ENCODE measurements at regions not wholly inside any gene's neighbourhood (a gene's known extent, or its start where the extent isn't known, plus 50 kb on each side); places are given as distances from the start of the nearest gene placed in this dataset.

- no peak for DNase-seq
- H3K27ac ChIP-seq, result no peak overlapping the region
- no peaks in the 10 kb centered on the region for H3K27me3 ChIP-seq
- intact Hi-C loops (cut with DNase I), result no loop called here
- no peak for TF ChIP-seq POLR2A (IDR thresholded peaks at IDR 0.05)
- no peak for TF ChIP-seq CTCF (IDR thresholded peaks at IDR 0.05)
- WGBS, 2 donors, result 80 to 100% methylated on average over 1 to 2 of the region's 3 CpGs
- no peak overlapping the region for H3K4me3 ChIP-seq (replicated peaks in 1 of 3)
- no peaks in the 10 kb centered on the region for H3K9me3 ChIP-seq
- H3K36me3 ChIP-seq, result no peaks in the 10 kb centered on the region
- H3K4me1 ChIP-seq, result no peaks in the 10 kb centered on the region
Observed at GRCh38 chrX:39140581-39140980, 339.3 kb downstream of the MID1IP1 start.

DNA sequence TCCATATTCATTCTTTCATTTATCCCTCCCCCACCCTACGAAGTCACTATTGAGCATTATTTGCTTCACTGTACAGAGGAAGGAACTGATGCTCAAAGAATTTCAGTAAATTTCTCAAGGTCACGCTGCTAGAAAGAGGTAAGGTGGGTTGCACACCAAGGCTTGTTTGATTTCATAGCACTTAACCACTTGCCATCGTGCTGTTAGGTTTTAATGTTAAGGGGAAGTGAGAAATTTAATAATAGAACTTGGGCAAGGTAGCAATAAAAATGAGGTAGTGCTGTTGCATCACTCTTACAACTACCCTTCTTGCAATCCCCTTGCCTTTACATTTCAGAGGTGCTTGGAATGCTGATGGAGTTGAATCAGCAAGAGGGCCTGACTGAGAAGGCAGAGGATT is 343.1 kb downstream of the MID1IP1 start:
- Histone ChIP-seq H3K4me1 (no peaks in the 10 kb centered on the region), H3K9me3 (no peaks in the 10 kb centered on the region), H3K36me3 (no peaks in the 10 kb centered on the region), H3K27ac (no peak overlapping the region), H3K27me3 (no peaks in the 10 kb centered on the region), H3K4me3 (replicated peaks in 1 of 3) (no peak overlapping the region)
- TF ChIP-seq CTCF (IDR thresholded peaks at IDR 0.05), result no peak
- no peak for TF ChIP-seq POLR2A (IDR thresholded peaks at IDR 0.05)
- DNase-seq, result no peak
- 78 to 90% methylated on average over 3 of the region's 3 CpGs for WGBS, 2 donors
- intact Hi-C loops (cut with DNase I), result no loop called here

DNA sequence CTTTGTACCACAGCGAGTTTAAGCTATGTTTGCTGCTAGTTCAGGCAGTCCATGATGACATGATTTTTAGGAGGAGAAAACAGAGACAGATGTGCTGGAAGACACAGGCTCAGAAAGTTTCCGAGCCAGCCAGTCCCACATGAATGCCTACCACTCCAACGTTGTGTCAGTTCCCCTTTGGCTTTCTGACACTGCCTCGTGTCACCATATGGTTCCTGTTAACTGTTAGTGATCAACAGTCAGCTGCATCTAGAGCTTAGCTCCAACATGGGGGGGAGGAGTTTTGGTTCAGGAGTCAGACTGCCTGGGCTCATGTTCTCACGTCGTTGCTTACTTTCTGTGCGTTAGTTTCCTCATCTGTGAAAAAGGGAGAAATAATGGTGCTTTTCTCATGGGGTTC is 343.7 kb downstream of the MID1IP1 start:
- TF ChIP-seq POLR2A (IDR thresholded peaks at IDR 0.05) (no peak), CTCF (IDR thresholded peaks at IDR 0.05) (no peak)
- H3K27ac ChIP-seq, result no peak overlapping the region
- H3K9me3 ChIP-seq, result no peaks in the 10 kb centered on the region
- no peaks in the 10 kb centered on the region for H3K36me3 ChIP-seq
- 70 to 88% methylated on average over 5 to 7 of the region's 7 CpGs for WGBS, 2 donors
- intact Hi-C loops (cut with DNase I), result no loop called here
- no peaks in the 10 kb centered on the region for H3K4me1 ChIP-seq
- H3K27me3 ChIP-seq, result no peaks in the 10 kb centered on the region
- DNase-seq, result no peak
- H3K4me3 ChIP-seq (replicated peaks in 1 of 3), result no peak overlapping the region

DNA sequence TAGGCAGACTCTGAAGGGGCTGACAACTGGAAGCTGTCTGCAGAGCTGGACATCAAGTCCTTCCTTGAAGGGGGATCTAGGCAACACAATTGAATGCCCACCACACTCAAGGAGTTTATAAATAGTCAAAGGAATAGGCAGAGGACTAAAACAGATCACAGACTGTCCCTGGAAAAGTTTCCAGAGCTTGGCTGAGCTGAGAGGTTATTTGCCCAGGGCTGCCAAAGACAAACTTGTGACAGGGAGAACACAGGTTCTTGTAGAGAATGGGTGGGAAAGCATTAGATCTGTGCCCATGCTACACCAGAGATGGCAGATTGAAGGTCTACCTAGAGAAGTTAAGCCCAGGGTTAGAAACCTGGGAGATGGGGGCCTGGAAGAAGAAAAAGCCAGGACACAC is 344.6 kb downstream of the MID1IP1 start:
- Histone ChIP-seq H3K4me3 (replicated peaks in 1 of 3) (no peak overlapping the region), H3K9me3 (no peaks in the 10 kb centered on the region), H3K27me3 (no peaks in the 10 kb centered on the region), H3K36me3 (no peaks in the 10 kb centered on the region), H3K27ac (no peak overlapping the region), H3K4me1 (no peaks in the 10 kb centered on the region)
- no peak for DNase-seq
- TF ChIP-seq CTCF (IDR thresholded peaks at IDR 0.05), result no peak
- TF ChIP-seq POLR2A (IDR thresholded peaks at IDR 0.05), result no peak
- intact Hi-C loops (cut with DNase I), result no loop called here

GRCh38 chrX:39149761-39150160 is 348.5 kb downstream of the MID1IP1 start:
- intact Hi-C loops (cut with DNase I), result loop anchor here (10.0 kb wide), 1 partner anchor 385 kb away; no protein-coding TSS in a partner anchor
- DNase-seq, result peak; percentile 65 to 78
- Histone ChIP-seq H3K27me3 (no peaks in the 10 kb centered on the region), H3K27ac (no peak overlapping the region), H3K9me3 (no peaks in the 10 kb centered on the region), H3K4me3 (replicated peaks in 1 of 3) (no peak overlapping the region), H3K4me1 (no peaks in the 10 kb centered on the region), H3K36me3 (no peaks in the 10 kb centered on the region)
- WGBS, 2 donors, result 23% methylated on average over 8 of the region's 8 CpGs
- TF ChIP-seq POLR2A (IDR thresholded peaks at IDR 0.05) (no peak), CTCF (IDR thresholded peaks at IDR 0.05) (peak; percentile 29 to 63 (median 44))

Measured in thyroid gland (tissue), 4 donors.